MM.1S (cell line): ENCODE measurements at regions not wholly inside any gene's neighbourhood (a gene's known extent, or its start where the extent isn't known, plus 50 kb on each side); places are given as distances from the start of the nearest gene placed in this dataset.

Experiments used
- DNase-seq: peaks from one replicate; pipeline ENCODE4 v3.0.0-alpha.2; 2015
- H2AFZ ChIP-seq: fragments of 300-600 bp; sonication (generic); 2 replicates; pipeline ENCODE4 v1.6.0; 2016; ENCODE audit warnings: antibody characterized with exemption, low read length
- H3F3A ChIP-seq: fragments of 300-600 bp; sonication (generic); 2 replicates; pipeline ENCODE4 v1.6.1; 2016; ENCODE audit warnings: mild to moderate bottlenecking, antibody characterized with exemption, low read length, moderate library complexity, mixed read lengths; ENCODE audit not compliant: insufficient read depth
- H3K27ac ChIP-seq: fragments of 300-600 bp; sonication (generic); 2 replicates; pipeline ENCODE4 v1.5.1; 2016; ENCODE audit warnings: mild to moderate bottlenecking, low read length
- H3K27me3 ChIP-seq: fragments of 300-600 bp; sonication (generic); replicated peaks from 2 replicates; pipeline ENCODE4 v1.6.0; 2016; ENCODE audit warnings: low read length; ENCODE audit not compliant: insufficient read depth
- H3K36me3 ChIP-seq: fragments of 300-600 bp; sonication (generic); replicated peaks from 2 replicates; pipeline ENCODE4 v1.6.1; 2016; ENCODE audit warnings: mild to moderate bottlenecking, low read length, mixed read lengths; ENCODE audit not compliant: insufficient read depth
- H3K4me1 ChIP-seq: fragments of 300-600 bp; sonication (generic); 2 replicates; pipeline ENCODE4 v1.6.1; 2016; ENCODE audit warnings: low read length, mixed read lengths
- H3K4me2 ChIP-seq: fragments of 300-600 bp; sonication (generic); 2 replicates; pipeline ENCODE4 v1.6.0; 2016; ENCODE audit warnings: low read depth, low read length
- H3K4me3 ChIP-seq: fragments of 300-600 bp; sonication (generic); 2 replicates; pipeline ENCODE4 v1.5.1; 2016; ENCODE audit warnings: low read length, mixed read lengths
- H3K79me2 ChIP-seq: fragments of 300-600 bp; sonication (generic); 2 replicates; pipeline ENCODE4 v1.6.1; 2016; ENCODE audit warnings: mixed run types, low read length, mixed read lengths
- H3K9ac ChIP-seq: fragments of 300-600 bp; sonication (generic); 2 replicates; pipeline ENCODE4 v1.6.1; 2016; ENCODE audit warnings: low read length, mixed read lengths
- H3K9me2 ChIP-seq: fragments of 300-600 bp; sonication (generic); replicated peaks from 2 replicates; pipeline ENCODE4 v1.6.1; 2016; ENCODE audit warnings: mild to moderate bottlenecking, low read length, mixed read lengths; ENCODE audit not compliant: insufficient read depth
- H3K9me3 ChIP-seq: fragments of 300-600 bp; sonication (generic); replicated peaks from 2 replicates; pipeline ENCODE4 v1.6.1; 2016; ENCODE audit warnings: mild to moderate bottlenecking, low read length, mixed read lengths; ENCODE audit not compliant: insufficient read depth
- H4K20me1 ChIP-seq: fragments of 300-600 bp; sonication (generic); 2 replicates; pipeline ENCODE4 v1.6.1; 2016; ENCODE audit warnings: mild to moderate bottlenecking, low read length, moderate library complexity, mixed read lengths; ENCODE audit not compliant: insufficient read depth
- EZH2 ChIP-seq: fragments of 300-600 bp; sonication (generic); optimal IDR thresholded peaks from 2 replicates; pipeline ENCODE3; 2017; ENCODE audit warnings: low read depth, mild to moderate bottlenecking, antibody characterized with exemption, low read length, mixed read lengths
- EZH2phosphoT487 ChIP-seq: fragments of 300-600 bp; sonication (generic); IDR thresholded peaks from 2 replicates; pipeline ENCODE4 v1.6.1; 2018; ENCODE audit warnings: antibody characterized with exemption, low read length
- TF ChIP-seq, protein P1 (sequence below): fragments of 300-600 bp; sonication (generic); IDR thresholded peaks from 2 replicates; pipeline ENCODE4 v1.5.1; 2016; ENCODE audit warnings: antibody characterized with exemption, low read length, mixed read lengths

DNA sequence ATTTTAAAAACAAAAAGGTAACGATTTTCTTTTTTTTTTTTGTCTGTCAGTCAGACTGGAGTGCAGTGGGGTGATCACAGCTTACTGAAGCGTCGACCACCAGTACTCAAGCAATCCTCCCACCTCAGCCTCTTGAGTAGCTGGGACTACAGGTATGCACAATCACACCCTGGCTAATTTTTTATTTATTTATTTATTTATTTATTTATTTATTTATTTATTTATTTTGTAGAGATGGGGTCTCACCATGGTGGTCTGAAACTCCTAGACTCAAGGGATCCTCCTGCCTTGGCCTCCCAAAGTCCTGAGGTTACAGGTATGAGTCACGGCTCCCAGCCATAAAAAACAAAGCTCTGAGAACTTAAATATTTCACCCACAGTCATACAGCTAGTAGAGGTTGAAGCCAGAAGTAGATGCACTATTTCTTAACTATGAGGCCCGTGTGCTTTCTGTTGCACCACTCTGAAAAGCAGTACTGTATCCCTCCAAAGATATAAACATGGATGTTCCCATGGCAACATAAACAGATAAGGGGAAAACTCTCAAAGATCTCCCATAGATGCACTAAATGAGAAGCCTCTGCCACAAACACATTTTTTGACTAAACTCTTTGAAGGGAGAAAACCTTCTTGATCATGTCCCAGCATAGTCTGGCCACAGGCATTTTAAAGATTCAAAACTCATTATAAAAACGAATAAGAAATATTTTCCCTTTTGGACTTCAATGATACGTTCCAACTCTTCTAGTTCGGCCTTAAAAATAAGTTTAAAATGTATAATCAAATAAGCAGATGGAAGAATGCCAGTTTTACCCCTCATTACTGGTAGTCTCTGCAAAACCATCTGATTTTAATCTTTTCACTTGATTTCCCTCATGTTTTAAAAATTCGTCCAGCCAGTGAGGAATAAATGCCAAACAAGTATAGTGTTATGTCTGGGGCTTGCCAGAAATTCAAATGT is 162.3 kb upstream of the ARHGEF26 start:
- Histone ChIP-seq H3K4me2 (no peak overlapping the region), H4K20me1 (no peaks in the 10 kb centered on the region), H3K4me3 (no peak overlapping the region), H3K27me3 (no peaks in the 10 kb centered on the region), H3K79me2 (no peaks in the 10 kb centered on the region), H3K9me2 (no peaks in the 10 kb centered on the region), H2AFZ (no peak overlapping the region), H3F3A (no peaks in the 10 kb centered on the region), H3K36me3 (no peaks in the 10 kb centered on the region), H3K27ac (no peak overlapping the region), H3K9me3 (no peaks in the 10 kb centered on the region), H3K9ac (no peak overlapping the region), H3K4me1 (no peaks in the 10 kb centered on the region)
- no peak for DNase-seq
- TF ChIP-seq EZH2phosphoT487, result no peak
- no peak for TF ChIP-seq EZH2

DNA sequence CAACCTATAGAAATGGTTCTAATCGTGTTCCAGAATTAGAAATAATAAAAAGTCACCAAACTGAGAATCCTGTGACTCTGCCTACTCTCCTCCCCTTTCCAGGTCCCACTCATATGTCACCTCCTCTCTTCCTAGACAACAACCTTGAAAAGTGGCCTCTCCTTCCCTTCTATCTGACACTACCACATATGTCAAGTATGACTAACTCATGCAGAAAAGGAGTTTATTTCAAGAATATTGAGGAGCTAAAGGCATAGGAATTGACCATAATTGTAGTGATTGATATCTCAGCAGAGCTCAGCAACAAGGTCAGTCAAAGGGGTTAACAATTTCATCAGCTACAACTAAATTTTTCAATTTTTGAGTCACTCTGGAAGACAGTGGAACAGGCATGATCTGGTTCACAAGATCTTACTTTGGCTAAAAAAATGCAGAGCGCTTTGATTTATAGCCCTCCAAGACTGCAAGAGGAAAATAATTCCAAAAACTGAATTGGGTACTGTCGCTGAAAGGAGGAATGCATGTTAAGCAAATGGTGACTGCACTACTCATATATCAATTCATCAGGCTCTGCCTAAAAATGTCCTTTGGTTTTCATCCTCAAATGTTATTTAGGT is 160.6 kb upstream of the ARHGEF26 start:
- Histone ChIP-seq H3K4me2 (no peak overlapping the region), H3K9ac (no peak overlapping the region), H3K79me2 (no peaks in the 10 kb centered on the region), H3K4me1 (no peaks in the 10 kb centered on the region), H4K20me1 (no peaks in the 10 kb centered on the region), H3K4me3 (no peak overlapping the region), H3K9me3 (no peaks in the 10 kb centered on the region), H3K36me3 (no peaks in the 10 kb centered on the region), H3K9me2 (no peaks in the 10 kb centered on the region), H3K27ac (no peak overlapping the region), H3F3A (no peaks in the 10 kb centered on the region), H3K27me3 (no peaks in the 10 kb centered on the region), H2AFZ (no peak overlapping the region)
- TF ChIP-seq EZH2phosphoT487 (no peak), EZH2 (no peak)
- TF ChIP-seq, protein P1, sequence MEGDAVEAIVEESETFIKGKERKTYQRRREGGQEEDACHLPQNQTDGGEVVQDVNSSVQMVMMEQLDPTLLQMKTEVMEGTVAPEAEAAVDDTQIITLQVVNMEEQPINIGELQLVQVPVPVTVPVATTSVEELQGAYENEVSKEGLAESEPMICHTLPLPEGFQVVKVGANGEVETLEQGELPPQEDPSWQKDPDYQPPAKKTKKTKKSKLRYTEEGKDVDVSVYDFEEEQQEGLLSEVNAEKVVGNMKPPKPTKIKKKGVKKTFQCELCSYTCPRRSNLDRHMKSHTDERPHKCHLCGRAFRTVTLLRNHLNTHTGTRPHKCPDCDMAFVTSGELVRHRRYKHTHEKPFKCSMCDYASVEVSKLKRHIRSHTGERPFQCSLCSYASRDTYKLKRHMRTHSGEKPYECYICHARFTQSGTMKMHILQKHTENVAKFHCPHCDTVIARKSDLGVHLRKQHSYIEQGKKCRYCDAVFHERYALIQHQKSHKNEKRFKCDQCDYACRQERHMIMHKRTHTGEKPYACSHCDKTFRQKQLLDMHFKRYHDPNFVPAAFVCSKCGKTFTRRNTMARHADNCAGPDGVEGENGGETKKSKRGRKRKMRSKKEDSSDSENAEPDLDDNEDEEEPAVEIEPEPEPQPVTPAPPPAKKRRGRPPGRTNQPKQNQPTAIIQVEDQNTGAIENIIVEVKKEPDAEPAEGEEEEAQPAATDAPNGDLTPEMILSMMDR, result no peak
- DNase-seq, result no peak

DNA sequence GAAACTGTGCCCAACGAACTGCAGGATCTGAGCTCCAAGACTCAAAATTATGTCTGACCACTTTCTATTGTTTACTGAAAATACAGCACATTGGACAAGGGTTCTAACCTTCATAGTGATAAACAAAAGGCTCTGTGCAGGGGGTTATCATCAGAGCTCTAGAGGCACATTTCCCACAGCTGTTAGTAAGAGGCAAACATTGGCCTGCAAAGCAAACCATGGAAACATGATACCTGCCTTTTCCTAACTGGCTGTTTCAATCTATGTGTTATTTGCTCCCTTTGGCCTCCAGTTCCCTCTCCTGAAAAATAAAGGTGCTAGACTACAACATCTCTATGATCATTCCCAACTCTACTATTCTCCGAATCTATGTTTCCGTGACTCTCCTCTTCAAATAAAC is 159.7 kb upstream of the ARHGEF26 start:
- no peak overlapping the region for H3K4me2 ChIP-seq
- no peaks in the 10 kb centered on the region for H3K79me2 ChIP-seq
- H3K9me2 ChIP-seq, result no peaks in the 10 kb centered on the region
- no peak overlapping the region for H3K27ac ChIP-seq
- no peaks in the 10 kb centered on the region for H3F3A ChIP-seq
- H3K9me3 ChIP-seq, result no peaks in the 10 kb centered on the region
- no peak overlapping the region for H3K4me3 ChIP-seq
- H3K4me1 ChIP-seq, result no peaks in the 10 kb centered on the region
- H3K27me3 ChIP-seq, result no peaks in the 10 kb centered on the region
- no peak overlapping the region for H2AFZ ChIP-seq
- TF ChIP-seq EZH2phosphoT487, result no peak
- no peak for TF ChIP-seq EZH2
- TF ChIP-seq, protein P1, result no peak
- DNase-seq, result no peak
- no peaks in the 10 kb centered on the region for H4K20me1 ChIP-seq
- H3K9ac ChIP-seq, result no peak overlapping the region
- H3K36me3 ChIP-seq, result no peaks in the 10 kb centered on the region

DNA sequence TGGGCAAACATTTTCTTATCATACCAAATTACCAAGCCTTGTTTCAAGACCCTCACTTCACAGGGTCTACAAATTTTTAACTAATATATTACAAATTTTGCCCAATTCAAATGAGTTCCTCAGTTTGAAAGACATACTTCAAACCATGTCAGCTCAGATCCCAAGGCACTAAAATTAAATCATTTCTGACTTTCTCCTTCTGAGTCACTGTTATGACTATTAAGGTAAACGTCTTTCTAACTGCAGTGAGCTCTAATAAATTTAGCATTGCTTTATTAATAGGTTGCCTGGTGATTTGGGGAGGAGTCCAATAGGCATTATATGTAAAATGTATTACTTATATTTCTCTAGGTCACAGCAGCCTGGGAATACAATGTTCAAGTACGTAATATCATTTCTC is 158.2 kb upstream of the ARHGEF26 start:
- H3K4me1 ChIP-seq, result no peaks in the 10 kb centered on the region
- TF ChIP-seq EZH2phosphoT487, result no peak
- TF ChIP-seq, protein P1, result no peak
- TF ChIP-seq EZH2, result no peak
- H3K9me3 ChIP-seq, result no peaks in the 10 kb centered on the region
- no peaks in the 10 kb centered on the region for H3K27me3 ChIP-seq
- H3K36me3 ChIP-seq, result no peaks in the 10 kb centered on the region
- H3F3A ChIP-seq, result no peaks in the 10 kb centered on the region
- H3K4me2 ChIP-seq, result no peak overlapping the region
- no peak overlapping the region for H3K4me3 ChIP-seq
- DNase-seq, result no peak
- no peaks in the 10 kb centered on the region for H3K9me2 ChIP-seq
- no peak overlapping the region for H3K27ac ChIP-seq
- H3K79me2 ChIP-seq, result no peaks in the 10 kb centered on the region
- H3K9ac ChIP-seq, result no peak overlapping the region
- no peak overlapping the region for H2AFZ ChIP-seq
- no peaks in the 10 kb centered on the region for H4K20me1 ChIP-seq
